A673 (cell line): ENCODE measurements at regions not wholly inside any gene's neighbourhood (a gene's known extent, or its start where the extent isn't known, plus 50 kb on each side); places are given as distances from the start of the nearest gene placed in this dataset.

Source experiments
- BruUV-seq: library from RNA; stranded (reverse); fragments of 400-500 nt; replicated peaks from 2 replicates; lab custom pipeline; 2021; lab: Mats Ljungman, UMichigan
- CTCF ChIA-PET: fragments of 300-600 bp; sonication (Branson Sonifier 250); formaldehyde crosslinking; loops from one replicate; lab custom pipeline; 2022; ENCODE audit warnings: antibody characterized with exemption; lab: Charles Lee
- POLR2A ChIA-PET: fragments of 300-600 bp; sonication (Branson Sonifier 250); formaldehyde crosslinking; loops from one replicate; lab custom pipeline; 2022; ENCODE audit warnings: antibody characterized with exemption; ENCODE audit not compliant: low non-redundant PET; lab: Charles Lee
- DNase-seq: peaks from one replicate; pipeline ENCODE4 v3.0.0-alpha.2; 2015; ENCODE audit warnings: low spot score
- H3K27ac ChIP-seq: fragments of 200-600 bp; sonication (generic); 2 replicates; pipeline ENCODE4 v1.5.1; 2016; ENCODE audit warnings: mixed run types, low read depth, mild to moderate bottlenecking, mixed read lengths, antibody characterized with exemption, low read length; ENCODE audit not compliant: poor library complexity, severe bottlenecking
- H3K27me3 ChIP-seq: fragments of 200-600 bp; sonication (generic); replicated peaks from 2 replicates; pipeline ENCODE4 v1.6.1; 2017; ENCODE audit warnings: mixed run types, low read depth, mild to moderate bottlenecking, mixed read lengths, antibody characterized with exemption, low read length; ENCODE audit not compliant: insufficient read depth, poor library complexity
- H3K36me3 ChIP-seq: fragments of 200-600 bp; sonication (generic); 2 replicates; pipeline ENCODE4 v1.6.1; 2016; ENCODE audit warnings: mixed run types, mild to moderate bottlenecking, mixed read lengths, antibody characterized with exemption, low read length; ENCODE audit not compliant: insufficient read depth, poor library complexity, severe bottlenecking
- H3K4me1 ChIP-seq: fragments of 200-600 bp; sonication (generic); 2 replicates; pipeline ENCODE4 v1.6.1; 2017; ENCODE audit warnings: mixed run types, mild to moderate bottlenecking, mixed read lengths, antibody characterized with exemption, low read length; ENCODE audit not compliant: insufficient read depth, poor library complexity, severe bottlenecking
- H3K4me3 ChIP-seq: fragments of 200-600 bp; sonication (generic); 2 replicates; pipeline ENCODE4 v1.5.1; 2016; ENCODE audit warnings: low read depth, mixed run types, mild to moderate bottlenecking, mixed read lengths, low read length; ENCODE audit not compliant: poor library complexity, severe bottlenecking
- H3K9me3 ChIP-seq: fragments of 200-600 bp; sonication (generic); 2 replicates; pipeline ENCODE4 v1.6.1; 2016; ENCODE audit warnings: mixed run types, low read depth, mild to moderate bottlenecking, mixed read lengths, antibody characterized with exemption, low read length; ENCODE audit not compliant: poor library complexity, severe bottlenecking
- EZH2 ChIP-seq: fragments of 200-600 bp; sonication (generic); IDR thresholded peaks from 2 replicates; pipeline ENCODE4 v1.6.1; 2017; ENCODE audit warnings: borderline replicate concordance, low read depth, mild to moderate bottlenecking, mixed read lengths, antibody characterized with exemption, low read length; ENCODE audit not compliant: poor library complexity, severe bottlenecking
- intact Hi-C: fragments of 100-400 bp; cut with micrococcal nuclease; formaldehyde crosslinking; loops from one replicate; pipeline ENCODE4 v1.10.0; 2022; ENCODE audit not compliant: unreplicated experiment
- TF ChIP-seq, protein P1 (sequence below): fragments of 300-800, 200-600 bp; sonication (generic); conservative IDR thresholded peaks from 2 replicates; pipeline ENCODE4 v1.5.1; 2017; ENCODE audit warnings: low read depth, mild to moderate bottlenecking, antibody characterized with exemption, low read length, moderate library complexity, mixed read lengths

DNA sequence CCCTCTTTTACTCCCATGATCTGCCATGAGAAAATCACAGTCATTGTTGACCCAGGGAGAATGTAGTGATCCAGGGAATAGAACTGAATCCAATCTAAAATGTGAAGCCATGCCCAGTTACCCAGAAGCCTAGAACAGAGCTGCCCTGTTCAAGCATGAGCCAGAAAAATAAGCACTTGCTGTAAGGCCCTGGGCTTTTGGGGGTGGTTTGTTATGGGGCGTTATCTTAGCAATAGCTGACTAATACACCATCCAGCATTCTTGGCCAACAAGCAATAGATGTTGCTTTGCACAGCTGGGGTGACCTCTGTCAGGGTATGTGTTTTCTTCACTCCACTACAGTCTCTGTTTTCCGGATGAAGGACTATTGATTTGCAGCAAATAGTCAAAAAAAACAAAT is 120.4 kb downstream of the ZFP64 start:
- Histone ChIP-seq H3K9me3 (no peaks in the 10 kb centered on the region), H3K27me3 (no peaks in the 10 kb centered on the region), H3K4me3 (no peak overlapping the region), H3K4me1 (no peaks in the 10 kb centered on the region), H3K27ac (no peak overlapping the region), H3K36me3 (no peaks in the 10 kb centered on the region)
- no peak for DNase-seq
- no TSS peak for BruUV-seq
- intact Hi-C loops: no loop called here
- POLR2A ChIA-PET: no interaction called here
- CTCF ChIA-PET: no interaction called here
- TF ChIP-seq, protein P1, sequence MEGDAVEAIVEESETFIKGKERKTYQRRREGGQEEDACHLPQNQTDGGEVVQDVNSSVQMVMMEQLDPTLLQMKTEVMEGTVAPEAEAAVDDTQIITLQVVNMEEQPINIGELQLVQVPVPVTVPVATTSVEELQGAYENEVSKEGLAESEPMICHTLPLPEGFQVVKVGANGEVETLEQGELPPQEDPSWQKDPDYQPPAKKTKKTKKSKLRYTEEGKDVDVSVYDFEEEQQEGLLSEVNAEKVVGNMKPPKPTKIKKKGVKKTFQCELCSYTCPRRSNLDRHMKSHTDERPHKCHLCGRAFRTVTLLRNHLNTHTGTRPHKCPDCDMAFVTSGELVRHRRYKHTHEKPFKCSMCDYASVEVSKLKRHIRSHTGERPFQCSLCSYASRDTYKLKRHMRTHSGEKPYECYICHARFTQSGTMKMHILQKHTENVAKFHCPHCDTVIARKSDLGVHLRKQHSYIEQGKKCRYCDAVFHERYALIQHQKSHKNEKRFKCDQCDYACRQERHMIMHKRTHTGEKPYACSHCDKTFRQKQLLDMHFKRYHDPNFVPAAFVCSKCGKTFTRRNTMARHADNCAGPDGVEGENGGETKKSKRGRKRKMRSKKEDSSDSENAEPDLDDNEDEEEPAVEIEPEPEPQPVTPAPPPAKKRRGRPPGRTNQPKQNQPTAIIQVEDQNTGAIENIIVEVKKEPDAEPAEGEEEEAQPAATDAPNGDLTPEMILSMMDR: no peak
- no peak for TF ChIP-seq EZH2

DNA sequence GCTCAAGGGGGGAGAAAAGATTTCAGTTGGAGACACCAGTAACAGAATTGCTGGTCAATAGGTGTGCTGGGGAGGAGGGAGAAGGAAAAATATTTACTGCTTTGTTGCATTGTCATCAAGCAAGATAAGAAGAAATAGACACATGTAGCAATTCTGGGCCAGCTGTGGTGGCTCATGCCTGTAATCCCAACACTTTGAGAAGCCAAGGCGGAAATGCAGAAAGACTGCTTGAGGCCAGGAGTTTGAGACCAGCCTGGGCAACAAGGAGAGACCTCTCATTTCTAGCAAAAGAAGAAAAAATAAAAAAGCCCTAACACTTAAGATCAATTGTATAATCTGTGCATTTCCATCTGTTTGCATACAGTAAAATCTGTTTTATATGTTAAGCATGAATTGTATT is 126.6 kb downstream of the ZFP64 start:
- intact Hi-C loops: no loop called here
- POLR2A ChIA-PET: no interaction called here
- no peak for TF ChIP-seq EZH2
- TF ChIP-seq, protein P1: no peak
- Histone ChIP-seq H3K9me3 (no peaks in the 10 kb centered on the region), H3K4me3 (no peak overlapping the region), H3K27me3 (no peaks in the 10 kb centered on the region), H3K36me3 (no peaks in the 10 kb centered on the region), H3K27ac (no peak overlapping the region), H3K4me1 (peaks cover 8% of the 10 kb centered on the region)
- no peak for DNase-seq
- BruUV-seq: no TSS peak
- CTCF ChIA-PET: no interaction called here

DNA sequence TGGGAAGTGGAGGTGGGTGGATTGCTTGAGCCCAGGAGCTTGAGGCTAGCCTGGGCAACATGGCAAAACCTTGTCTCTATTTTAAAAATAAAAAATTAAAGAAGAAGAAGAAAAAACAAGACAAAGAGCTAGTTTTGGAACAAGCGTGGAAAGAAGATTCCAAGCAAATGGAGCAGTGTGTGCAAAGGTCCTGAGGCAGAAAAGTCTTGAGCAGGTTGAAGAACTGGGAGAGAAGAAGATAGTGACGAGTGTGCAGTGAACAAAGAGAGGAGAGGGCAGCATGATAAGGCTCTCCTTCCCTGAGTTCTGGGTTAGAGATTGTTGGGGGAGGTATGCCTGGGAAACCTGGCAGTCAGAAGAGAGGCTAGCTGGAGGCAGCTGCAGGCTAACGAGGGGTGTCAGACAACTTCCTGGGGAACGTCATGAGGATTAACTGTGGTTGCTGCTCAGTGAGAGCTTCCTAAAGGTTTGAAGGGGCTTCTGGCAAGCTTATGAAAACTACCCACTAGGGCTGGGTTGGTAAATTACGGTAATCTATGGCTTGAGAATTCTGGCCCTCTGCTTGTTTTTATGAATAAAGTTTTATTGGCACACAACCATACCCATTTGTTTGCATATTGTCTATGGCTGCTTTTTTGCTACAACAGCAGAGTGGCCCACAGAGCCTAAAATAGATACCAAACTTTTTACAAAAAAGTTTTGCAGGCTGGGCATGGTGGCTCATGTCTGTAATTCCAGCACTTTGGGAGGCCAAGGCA is 128.9 kb downstream of the ZFP64 start:
- CTCF ChIA-PET: no interaction called here
- no TSS peak for BruUV-seq
- TF ChIP-seq EZH2: no peak
- TF ChIP-seq, protein P1: no peak
- intact Hi-C loops: no loop called here
- no peaks in the 10 kb centered on the region for H3K27me3 ChIP-seq
- POLR2A ChIA-PET: no interaction called here
- H3K9me3 ChIP-seq: no peaks in the 10 kb centered on the region
- peaks cover 8% of the 10 kb centered on the region for H3K4me1 ChIP-seq
- DNase-seq: no peak
- H3K4me3 ChIP-seq: no peak overlapping the region
- H3K27ac ChIP-seq: no peak overlapping the region
- no peaks in the 10 kb centered on the region for H3K36me3 ChIP-seq
